ENCODE measurements at regions not wholly inside any gene's neighbourhood (a gene's known extent, or its start where the extent isn't known, plus 50 kb on each side); places are given as distances from the start of the nearest gene placed in this dataset.

DNA sequence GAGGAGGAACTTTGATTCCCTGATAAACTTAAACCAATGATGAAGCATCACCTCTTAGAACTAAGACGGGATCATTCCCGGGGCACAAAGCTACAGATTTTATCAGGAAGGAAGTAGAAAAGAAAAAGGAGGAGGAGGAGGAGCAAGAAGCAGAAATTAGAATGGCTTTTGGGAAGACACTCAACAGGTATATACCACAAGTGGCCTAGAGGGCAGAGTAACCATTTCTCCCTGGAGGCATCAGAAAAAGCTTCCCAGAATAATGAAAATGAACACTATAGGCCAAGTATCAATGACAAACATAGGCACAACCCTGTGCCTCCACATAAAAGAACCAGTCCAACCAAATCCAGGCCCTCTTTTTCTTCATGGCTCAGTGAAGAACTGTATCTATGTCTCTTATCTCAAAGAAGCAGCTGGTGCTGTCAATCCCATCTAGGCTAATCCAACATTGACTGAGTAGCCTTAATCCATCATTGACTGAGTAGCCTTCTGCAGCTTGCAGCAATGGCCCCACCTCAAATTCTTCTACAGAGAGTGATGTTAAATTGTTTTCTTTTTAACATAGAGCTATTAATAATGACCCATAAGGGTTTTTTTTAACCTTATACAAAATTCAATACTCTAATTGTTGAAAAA is 178.8 kb upstream of the KIF2A start:
- TF ChIP-seq, protein P1, sequence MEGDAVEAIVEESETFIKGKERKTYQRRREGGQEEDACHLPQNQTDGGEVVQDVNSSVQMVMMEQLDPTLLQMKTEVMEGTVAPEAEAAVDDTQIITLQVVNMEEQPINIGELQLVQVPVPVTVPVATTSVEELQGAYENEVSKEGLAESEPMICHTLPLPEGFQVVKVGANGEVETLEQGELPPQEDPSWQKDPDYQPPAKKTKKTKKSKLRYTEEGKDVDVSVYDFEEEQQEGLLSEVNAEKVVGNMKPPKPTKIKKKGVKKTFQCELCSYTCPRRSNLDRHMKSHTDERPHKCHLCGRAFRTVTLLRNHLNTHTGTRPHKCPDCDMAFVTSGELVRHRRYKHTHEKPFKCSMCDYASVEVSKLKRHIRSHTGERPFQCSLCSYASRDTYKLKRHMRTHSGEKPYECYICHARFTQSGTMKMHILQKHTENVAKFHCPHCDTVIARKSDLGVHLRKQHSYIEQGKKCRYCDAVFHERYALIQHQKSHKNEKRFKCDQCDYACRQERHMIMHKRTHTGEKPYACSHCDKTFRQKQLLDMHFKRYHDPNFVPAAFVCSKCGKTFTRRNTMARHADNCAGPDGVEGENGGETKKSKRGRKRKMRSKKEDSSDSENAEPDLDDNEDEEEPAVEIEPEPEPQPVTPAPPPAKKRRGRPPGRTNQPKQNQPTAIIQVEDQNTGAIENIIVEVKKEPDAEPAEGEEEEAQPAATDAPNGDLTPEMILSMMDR (IDR thresholded peaks at IDR 0.05; ENCODE audit: borderline replicate concordance, extremely low read depth, low read length, poor library complexity, severe bottlenecking): no peak
- TF ChIP-seq EZH2 (IDR thresholded peaks at IDR 0.05; ENCODE audit: borderline replicate concordance, low read depth, low read length, severe bottlenecking): no peak
